Brain microvascular endothelial cell (primary cell): ENCODE measurements at regions not wholly inside any gene's neighbourhood (a gene's known extent, or its start where the extent isn't known, plus 50 kb on each side); places are given as distances from the start of the nearest gene placed in this dataset.
A peak's percentile ranks its signal among the peaks of the same experiment; 100 is the strongest.

Experiments used
- DNase-seq: peaks from one replicate; pipeline ENCODE4 v3.0.0-alpha.2; 2020
- H3K27ac ChIP-seq: fragments of 250-450 bp; sonication (Bioruptor Pico); 2 replicates; pipeline ENCODE4 v1.5.1; 2020; ENCODE audit warnings: mild to moderate bottlenecking, moderate library complexity
- H3K27me3 ChIP-seq: fragments of 250-450 bp; sonication (Bioruptor Pico); replicated peaks from 2 replicates; pipeline ENCODE4 v1.5.1; 2020; ENCODE audit warnings: mild to moderate bottlenecking
- H3K36me3 ChIP-seq: fragments of 250-450 bp; sonication (Bioruptor Pico); replicated peaks from 2 replicates; pipeline ENCODE4 v1.5.1; 2020; ENCODE audit warnings: mild to moderate bottlenecking
- H3K4me3 ChIP-seq: 2 replicates; pipeline ENCODE4 v1.5.1; 2011; ENCODE audit warnings: low read depth, mild to moderate bottlenecking, control low read depth, low read length, moderate library complexity
- CTCF ChIP-seq: IDR thresholded peaks from 2 replicates; pipeline ENCODE4 v1.5.1; 2011; ENCODE audit warnings: low read depth, mild to moderate bottlenecking, moderate library complexity, low read length, control low read depth, inconsistent platforms; ENCODE audit errors: missing control alignments
- in situ Hi-C: cut with HindIII; loops from 2 replicates; pipeline ENCODE4 v1.10.0; 2017; ENCODE audit warnings: low sequenced_read_pairs, low pct_ligation_motif_present

- no peaks in the 10 kb centered on the region for H3K36me3 ChIP-seq
- no peaks in the 10 kb centered on the region for H3K27me3 ChIP-seq
- in situ Hi-C loops = no loop called here
- DNase-seq = no peak
- TF ChIP-seq CTCF = no peak
- H3K27ac ChIP-seq = no peak overlapping the region
- H3K4me3 ChIP-seq = no peak overlapping the region
Observed at GRCh38 chr13:72258340-72258981, 391.5 kb upstream of the DACH1 start.

- in situ Hi-C loops = no loop called here
- Histone ChIP-seq H3K36me3 (no peaks in the 10 kb centered on the region), H3K27me3 (no peaks in the 10 kb centered on the region), H3K4me3 (no peak overlapping the region), H3K27ac (no peak overlapping the region)
- DNase-seq = peak; percentile 35
- peak; percentile 88 for TF ChIP-seq CTCF
Observed at GRCh38 chr13:72255908-72256307, 388.9 kb upstream of the DACH1 start.

GRCh38 chr13:72253754-72254153 is 386.8 kb upstream of the DACH1 start:
- no peak overlapping the region for H3K27ac ChIP-seq
- no peak overlapping the region for H3K4me3 ChIP-seq
- no peak for DNase-seq
- H3K36me3 ChIP-seq = no peaks in the 10 kb centered on the region
- no peak for TF ChIP-seq CTCF
- H3K27me3 ChIP-seq = no peaks in the 10 kb centered on the region
- in situ Hi-C loops = no loop called here

GRCh38 chr13:72246396-72246795 is 379.4 kb upstream of the DACH1 start:
- DNase-seq = no peak
- no peak for TF ChIP-seq CTCF
- in situ Hi-C loops = no loop called here
- H3K27me3 ChIP-seq = no peaks in the 10 kb centered on the region
- no peaks in the 10 kb centered on the region for H3K36me3 ChIP-seq
- no peak overlapping the region for H3K27ac ChIP-seq
- H3K4me3 ChIP-seq = no peak overlapping the region

- Histone ChIP-seq H3K27ac (no peak overlapping the region), H3K36me3 (no peaks in the 10 kb centered on the region), H3K4me3 (no peak overlapping the region), H3K27me3 (no peaks in the 10 kb centered on the region)
- no peak for DNase-seq
- no peak for TF ChIP-seq CTCF
- in situ Hi-C loops = no loop called here
Observed at GRCh38 chr13:72244788-72245187, 377.8 kb upstream of the DACH1 start.

GRCh38 chr13:72230131-72230530 is 363.1 kb upstream of the DACH1 start:
- H3K36me3 ChIP-seq = no peaks in the 10 kb centered on the region
- H3K27ac ChIP-seq = no peak overlapping the region
- no peaks in the 10 kb centered on the region for H3K27me3 ChIP-seq
- DNase-seq = no peak
- in situ Hi-C loops = no loop called here
- no peak overlapping the region for H3K4me3 ChIP-seq
- TF ChIP-seq CTCF = no peak
